H9 (cell line): ENCODE measurements at regions not wholly inside any gene's neighbourhood (a gene's known extent, or its start where the extent isn't known, plus 50 kb on each side); places are given as distances from the start of the nearest gene placed in this dataset.
A peak's percentile ranks its signal among the peaks of the same experiment; 100 is the strongest.

Experiments
- DNase-seq: peaks from one replicate; pipeline ENCODE4 v3.0.0-alpha.2; 2017
- H2AFZ ChIP-seq: one replicate; pipeline ENCODE4 v1.6.1; 2013; ENCODE audit warnings: mild to moderate bottlenecking, low read length, control low read depth, moderate library complexity
- H2AK5ac ChIP-seq: 2 replicates; pipeline ENCODE4 v1.6.1; 2013; ENCODE audit warnings: low read length, control low read depth, mixed read lengths; ENCODE audit not compliant: insufficient read length
- H2BK120ac ChIP-seq: one replicate; pipeline ENCODE4 v1.6.1; 2013; ENCODE audit warnings: low read depth, mild to moderate bottlenecking, low read length, control low read depth, inconsistent platforms; ENCODE audit not compliant: poor library complexity, severe bottlenecking
- H2BK12ac ChIP-seq: 2 replicates; pipeline ENCODE4 v1.6.1; 2013; ENCODE audit warnings: low read length, control low read depth, mixed read lengths, low read depth; ENCODE audit not compliant: insufficient read length
- H2BK15ac ChIP-seq: 2 replicates; pipeline ENCODE4 v1.6.1; 2013; ENCODE audit warnings: low read depth, low read length, control low read depth
- H2BK20ac ChIP-seq: one replicate; pipeline ENCODE4 v1.6.1; 2013; ENCODE audit warnings: low read depth, mild to moderate bottlenecking, low read length, control low read depth, inconsistent platforms; ENCODE audit not compliant: poor library complexity, severe bottlenecking
- H2BK5ac ChIP-seq: 2 replicates; pipeline ENCODE4 v1.6.1; 2013; ENCODE audit warnings: low read length, control low read depth, mixed read lengths; ENCODE audit not compliant: insufficient read length
- H3K14ac ChIP-seq: 2 replicates; pipeline ENCODE4 v1.6.1; 2013; ENCODE audit warnings: low read length, control low read depth; ENCODE audit not compliant: insufficient read depth
- H3K18ac ChIP-seq: 2 replicates; pipeline ENCODE4 v1.6.1; 2013; ENCODE audit warnings: low read depth, mild to moderate bottlenecking, mixed read lengths, low read length, control low read depth; ENCODE audit not compliant: insufficient read length
- H3K23ac ChIP-seq: 2 replicates; pipeline ENCODE4 v1.6.1; 2013; ENCODE audit warnings: low read length, control low read depth, mixed read lengths, low read depth; ENCODE audit not compliant: insufficient read length
- H3K23me2 ChIP-seq: 2 replicates; pipeline ENCODE4 v1.6.1; 2013; ENCODE audit warnings: low read depth, mild to moderate bottlenecking, mixed read lengths, low read length, control low read depth; ENCODE audit not compliant: insufficient read length, poor library complexity, severe bottlenecking
- H3K27ac ChIP-seq: 2 replicates; pipeline ENCODE4 v1.5.1; 2013; ENCODE audit warnings: low read length, control low read depth, mixed read lengths, low read depth; ENCODE audit not compliant: insufficient read length
- H3K27me3 ChIP-seq: 2 replicates; pipeline ENCODE4 v1.6.1; 2013; ENCODE audit warnings: low read length, control low read depth, inconsistent platforms; ENCODE audit not compliant: insufficient read depth
- H3K4ac ChIP-seq: 2 replicates; pipeline ENCODE4 v1.6.1; 2013; ENCODE audit warnings: low read depth, mild to moderate bottlenecking, control low read depth, inconsistent platforms, low read length, moderate library complexity
- H3K4me1 ChIP-seq: 2 replicates; pipeline ENCODE4 v1.6.1; 2013; ENCODE audit warnings: low read length, control low read depth, inconsistent platforms; ENCODE audit not compliant: insufficient read depth
- H3K4me2 ChIP-seq: 2 replicates; pipeline ENCODE4 v1.6.1; 2013; ENCODE audit warnings: low read length, control low read depth, mixed read lengths; ENCODE audit not compliant: insufficient read length, insufficient read depth
- H3K56ac ChIP-seq: 2 replicates; pipeline ENCODE4 v1.6.1; 2013; ENCODE audit warnings: low read depth, mild to moderate bottlenecking, mixed read lengths, low read length, control low read depth; ENCODE audit not compliant: insufficient read length
- H3K79me1 ChIP-seq: 2 replicates; pipeline ENCODE4 v1.6.1; 2013; ENCODE audit warnings: low read depth, mild to moderate bottlenecking, moderate library complexity, low read length, control low read depth, inconsistent platforms; ENCODE audit not compliant: insufficient read depth, poor library complexity, severe bottlenecking
- H3K79me2 ChIP-seq: 2 replicates; pipeline ENCODE4 v1.6.1; 2013; ENCODE audit warnings: low read length, control low read depth, inconsistent platforms; ENCODE audit not compliant: insufficient read depth
- H3K9ac ChIP-seq: 2 replicates; pipeline ENCODE4 v1.6.1; 2013; ENCODE audit warnings: low read length, control low read depth, mixed read lengths; ENCODE audit not compliant: insufficient read length; ENCODE audit errors: extremely low read depth
- H3K9me3 ChIP-seq: one replicate; pipeline ENCODE4 v1.6.1; 2013; ENCODE audit warnings: low read depth, low read length, inconsistent platforms; ENCODE audit not compliant: control insufficient read depth
- H3T11ph ChIP-seq: one replicate; pipeline ENCODE4 v1.6.1; 2013; ENCODE audit warnings: mild to moderate bottlenecking, low read length, control low read depth, inconsistent platforms
- H4K20me1 ChIP-seq: one replicate; pipeline ENCODE4 v1.6.1; 2013; ENCODE audit not compliant: control insufficient read depth, insufficient read length, insufficient read depth
- H4K5ac ChIP-seq: 2 replicates; pipeline ENCODE4 v1.6.1; 2013; ENCODE audit warnings: low read depth, mild to moderate bottlenecking, mixed read lengths, low read length, control low read depth; ENCODE audit not compliant: insufficient read length
- H4K8ac ChIP-seq: replicated peaks from 2 replicates; pipeline ENCODE4 v1.6.1; 2013; ENCODE audit warnings: low read length, control low read depth, mixed read lengths, low read depth; ENCODE audit not compliant: insufficient read length
- H4K91ac ChIP-seq: 2 replicates; pipeline ENCODE4 v1.6.1; 2013; ENCODE audit warnings: low read depth, mild to moderate bottlenecking, moderate library complexity, mixed read lengths, low read length, control low read depth; ENCODE audit not compliant: insufficient read length
- H3K27ac Mint-ChIP-seq, 3 experiments: 2 replicates in 2 of 3; 3 replicates in 1 of 3; pipeline ENCODE4 v1.8.0; 2020 to 2021; ENCODE audit warnings: mixed read lengths in 3 of 3, mild to moderate bottlenecking in 1 of 3, moderate library complexity in 1 of 3
- H3K27me3 Mint-ChIP-seq: 2 replicates; pipeline ENCODE4 v1.8.0; 2021; ENCODE audit warnings: low read depth, mild to moderate bottlenecking, moderate library complexity, mixed read lengths
- H3K36me3 Mint-ChIP-seq, 3 experiments: 2 replicates in 2 of 3; 3 replicates in 1 of 3; pipeline ENCODE4 v1.8.0; 2020 to 2021; ENCODE audit warnings: low read depth in 3 of 3, mixed read lengths in 3 of 3; ENCODE audit not compliant: insufficient read depth in 1 of 3
- H3K4me1 Mint-ChIP-seq, 2 experiments: 2 replicates each; pipeline ENCODE4 v1.8.0; 2020; ENCODE audit warnings: mixed read lengths in 2 of 2
- H3K4me3 Mint-ChIP-seq, 2 experiments: 2 replicates in 1 of 2; 3 replicates in 1 of 2; pipeline ENCODE4 v1.8.0; 2020 to 2021; ENCODE audit warnings: mild to moderate bottlenecking in 2 of 2, mixed read lengths in 2 of 2, moderate library complexity in 1 of 2
- H3K9me3 Mint-ChIP-seq, 2 experiments: 2 replicates in 1 of 2; 3 replicates in 1 of 2; pipeline ENCODE4 v1.8.0; 2020; ENCODE audit warnings: mild to moderate bottlenecking in 2 of 2, mixed read lengths in 2 of 2, moderate library complexity in 1 of 2
- WGBS: extraction: QIAGEN DNeasy Blood & Tissue Kit; methylation state at CpG from one replicate; pipeline ENCODE4 v1.1.7; 2013; ENCODE audit warnings: missing lambda C conversion rate, low lambda C conversion rate, mixed read lengths; ENCODE audit not compliant: insufficient read length; ENCODE audit errors: extremely low coverage; 5-methylcytosine and 5-hydroxymethylcytosine counted together
- TF ChIP-seq, protein P1 (sequence below): fragments of 200-600 bp; sonication (generic); conservative IDR thresholded peaks from 3 replicates; pipeline ENCODE4 v1.8.0; 2021; ENCODE audit warnings: antibody characterized with exemption, mild to moderate bottlenecking

DNA sequence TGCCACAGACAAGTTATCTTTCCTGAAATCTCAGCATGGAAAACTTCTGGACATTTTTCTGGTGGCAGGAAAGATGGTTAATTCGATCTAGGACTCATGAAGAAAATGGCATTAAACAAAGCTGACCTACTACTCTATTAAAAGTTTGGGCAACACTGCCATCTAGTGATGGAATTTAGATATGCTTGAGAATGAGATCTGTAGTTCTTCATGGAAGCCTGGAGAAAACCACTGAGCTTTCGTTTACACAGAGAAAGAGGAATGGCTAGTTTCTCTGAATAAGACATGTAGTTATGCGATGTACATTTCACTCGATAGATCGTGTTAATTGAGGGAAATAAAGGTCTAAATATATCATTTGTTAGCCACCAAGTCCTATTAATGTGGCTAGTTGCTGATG, 51.7 kb upstream of the CHRDL1 start:
- TF ChIP-seq, protein P1, sequence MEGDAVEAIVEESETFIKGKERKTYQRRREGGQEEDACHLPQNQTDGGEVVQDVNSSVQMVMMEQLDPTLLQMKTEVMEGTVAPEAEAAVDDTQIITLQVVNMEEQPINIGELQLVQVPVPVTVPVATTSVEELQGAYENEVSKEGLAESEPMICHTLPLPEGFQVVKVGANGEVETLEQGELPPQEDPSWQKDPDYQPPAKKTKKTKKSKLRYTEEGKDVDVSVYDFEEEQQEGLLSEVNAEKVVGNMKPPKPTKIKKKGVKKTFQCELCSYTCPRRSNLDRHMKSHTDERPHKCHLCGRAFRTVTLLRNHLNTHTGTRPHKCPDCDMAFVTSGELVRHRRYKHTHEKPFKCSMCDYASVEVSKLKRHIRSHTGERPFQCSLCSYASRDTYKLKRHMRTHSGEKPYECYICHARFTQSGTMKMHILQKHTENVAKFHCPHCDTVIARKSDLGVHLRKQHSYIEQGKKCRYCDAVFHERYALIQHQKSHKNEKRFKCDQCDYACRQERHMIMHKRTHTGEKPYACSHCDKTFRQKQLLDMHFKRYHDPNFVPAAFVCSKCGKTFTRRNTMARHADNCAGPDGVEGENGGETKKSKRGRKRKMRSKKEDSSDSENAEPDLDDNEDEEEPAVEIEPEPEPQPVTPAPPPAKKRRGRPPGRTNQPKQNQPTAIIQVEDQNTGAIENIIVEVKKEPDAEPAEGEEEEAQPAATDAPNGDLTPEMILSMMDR, result peak; percentile 78
- H2BK12ac ChIP-seq, result no peak overlapping the region

More for the DNA sequence above, 51.7 kb upstream of the CHRDL1 start:
- no CpG with 5 or more reads among the region's 5 CpGs for WGBS
- no peaks in the 10 kb centered on the region for H3K9me3 Mint-ChIP-seq
- Histone ChIP-seq H4K8ac (no peak overlapping the region), H3K18ac (no peak overlapping the region), H2AFZ (no peak overlapping the region), H2BK5ac (no peak overlapping the region), H3K9ac (no peak overlapping the region), H3K4me2 (no peak overlapping the region), H3K9me3 (no peaks in the 10 kb centered on the region), H3K4ac (no peak overlapping the region), H3K23ac (no peak overlapping the region), H3K27me3 (no peaks in the 10 kb centered on the region), H2BK120ac (no peak overlapping the region), H4K91ac (no peak overlapping the region), H2BK20ac (no peak overlapping the region), H3T11ph (no peak overlapping the region), H2BK15ac (no peak overlapping the region), H3K27ac (no peak overlapping the region), H4K20me1 (no peaks in the 10 kb centered on the region), H3K79me2 (no peaks in the 10 kb centered on the region), H3K23me2 (no peaks in the 10 kb centered on the region), H3K14ac (no peak overlapping the region), H4K5ac (no peak overlapping the region), H3K4me1 (no peaks in the 10 kb centered on the region), H2AK5ac (no peak overlapping the region), H3K56ac (no peak overlapping the region), H3K79me1 (no peaks in the 10 kb centered on the region)
- no peak overlapping the region for H3K27ac Mint-ChIP-seq
- H3K27me3 Mint-ChIP-seq, result no peaks in the 10 kb centered on the region
- H3K4me1 Mint-ChIP-seq, result peaks cover 11 to 12% of the 10 kb centered on the region in 2 experiments
- H3K4me3 Mint-ChIP-seq, result no peak overlapping the region
- DNase-seq, result no peak
- H3K36me3 Mint-ChIP-seq, result no peaks in the 10 kb centered on the region
